ENCODE measurements at regions not wholly inside any gene's neighbourhood (a gene's known extent, or its start where the extent isn't known, plus 50 kb on each side); places are given as distances from the start of the nearest gene placed in this dataset.

DNA sequence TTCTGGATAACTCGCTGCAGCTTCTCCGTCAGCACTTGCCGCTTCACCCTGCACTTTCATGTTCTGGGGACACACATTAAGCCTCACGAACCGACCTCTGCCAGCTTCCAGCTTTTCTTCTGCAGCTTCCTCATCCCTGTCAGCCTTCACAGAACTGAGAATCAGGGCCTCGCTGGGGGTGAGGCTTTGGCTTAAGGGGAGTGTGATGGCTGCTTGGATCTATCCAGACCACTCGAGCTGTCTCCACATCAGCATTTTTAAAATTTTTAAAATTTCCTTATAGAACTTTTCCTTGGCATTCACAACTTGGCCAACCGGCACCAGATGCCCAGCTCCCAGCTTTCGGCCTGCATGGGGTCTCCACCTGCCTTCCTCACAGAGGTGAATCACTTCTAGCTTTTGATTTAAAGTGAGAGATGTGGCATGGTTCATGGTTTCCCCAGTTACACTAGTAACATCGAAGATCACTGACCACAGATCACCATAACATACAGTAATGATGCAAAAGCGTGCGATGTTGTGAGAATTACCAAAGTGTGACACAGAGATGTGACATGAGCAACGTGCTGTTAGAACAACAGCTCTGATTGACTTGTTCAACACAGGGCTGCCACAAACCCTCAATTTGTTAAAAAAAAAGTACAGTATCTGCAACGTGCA, 139.1 kb upstream of the C14orf180 start:
- H3K27ac ChIP-seq (ENCODE audit: extremely low read depth, low read depth, low read length) = no peak overlapping the region
- no peaks in the 10 kb centered on the region for H3K9me3 ChIP-seq (ENCODE audit: control insufficient read depth, insufficient read depth, low read depth, low read length)
- TF ChIP-seq ZNF426 (tag by site-specific recombination; IDR thresholded peaks at IDR 0.05) (no peak), RBAK (tag by site-specific recombination; IDR thresholded peaks at IDR 0.05) (no peak), ZNF211 (tag by site-specific recombination; IDR thresholded peaks at IDR 0.05; ENCODE audit: low read depth) (no peak), ZNF48 (tag by site-specific recombination; IDR thresholded peaks at IDR 0.05) (no peak), ZNF174 (tag by site-specific recombination; IDR thresholded peaks at IDR 0.05) (no peak), ZNF76 (tag by site-specific recombination; IDR thresholded peaks at IDR 0.05; ENCODE audit: borderline replicate concordance, low read depth) (no peak), ZNF843 (tag by site-specific recombination; IDR thresholded peaks at IDR 0.05) (no peak)
- TF ChIP-seq, protein P1, sequence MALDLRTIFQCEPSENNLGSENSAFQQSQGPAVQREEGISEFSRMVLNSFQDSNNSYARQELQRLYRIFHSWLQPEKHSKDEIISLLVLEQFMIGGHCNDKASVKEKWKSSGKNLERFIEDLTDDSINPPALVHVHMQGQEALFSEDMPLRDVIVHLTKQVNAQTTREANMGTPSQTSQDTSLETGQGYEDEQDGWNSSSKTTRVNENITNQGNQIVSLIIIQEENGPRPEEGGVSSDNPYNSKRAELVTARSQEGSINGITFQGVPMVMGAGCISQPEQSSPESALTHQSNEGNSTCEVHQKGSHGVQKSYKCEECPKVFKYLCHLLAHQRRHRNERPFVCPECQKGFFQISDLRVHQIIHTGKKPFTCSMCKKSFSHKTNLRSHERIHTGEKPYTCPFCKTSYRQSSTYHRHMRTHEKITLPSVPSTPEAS (tag by site-specific recombination; IDR thresholded peaks at IDR 0.05) = no peak
- ChIA-PET CTCF (no interaction called here), POLR2A (no interaction called here)
- H3K36me3 ChIP-seq (ENCODE audit: control insufficient read depth in 2 of 2, insufficient read depth in 1 of 2, low read length in 2 of 2) = no peaks in the 10 kb centered on the region
- no peak overlapping the region for H3K4me3 ChIP-seq (ENCODE audit: low read depth, low read length)
- H3K4me1 ChIP-seq (ENCODE audit: control insufficient read depth, insufficient read depth, low read length) = no peaks in the 10 kb centered on the region

DNA sequence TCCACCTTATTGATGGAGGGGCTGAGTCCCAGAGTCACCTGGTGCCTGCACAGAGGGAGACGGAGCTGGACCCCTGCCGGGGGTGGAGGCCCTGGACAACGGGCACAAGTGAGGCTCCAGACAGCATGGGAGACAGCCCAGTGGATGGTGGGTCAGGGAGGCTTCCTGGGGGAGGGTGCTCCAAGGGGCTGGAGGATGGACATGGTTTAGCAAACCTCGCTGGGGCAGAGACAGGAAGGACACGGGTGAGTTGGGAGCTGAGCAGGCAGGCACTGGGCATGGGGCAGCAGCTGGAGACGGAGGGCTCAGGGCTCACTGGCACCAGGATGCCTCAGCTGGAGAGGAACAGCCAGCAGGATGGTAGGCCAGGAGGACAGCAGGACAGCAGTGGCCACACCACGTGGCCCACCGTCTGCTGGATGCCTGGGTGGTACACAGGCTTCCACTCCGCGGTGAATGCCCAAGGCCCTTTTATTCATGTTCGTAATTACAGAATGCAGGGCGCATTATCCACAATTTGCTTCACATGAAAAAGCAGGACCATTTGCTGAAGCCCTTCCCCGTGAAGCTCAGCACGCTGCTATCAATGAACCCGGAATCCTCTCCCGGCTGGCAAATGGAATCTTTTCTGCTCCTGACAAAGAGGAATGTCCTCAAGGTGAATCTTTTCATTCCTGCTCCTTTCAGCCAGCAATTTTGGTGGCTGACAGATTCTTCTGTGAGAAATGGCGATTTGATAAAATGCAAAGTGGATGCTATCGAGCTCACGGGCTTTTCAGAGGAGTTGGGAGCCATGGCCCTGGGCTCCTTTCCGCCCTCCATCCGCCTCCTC, 138.1 kb upstream of the C14orf180 start:
- CTCF ChIA-PET = no interaction called here
- H3K4me3 ChIP-seq (ENCODE audit: low read depth, low read length) = no peak overlapping the region
- TF ChIP-seq ZNF571 (tag by site-specific recombination; IDR thresholded peaks at IDR 0.05) = no peak
- TF ChIP-seq KLF1 (tag by site-specific recombination; IDR thresholded peaks at IDR 0.05) = no peak
- TF ChIP-seq ZNF621 (tag by site-specific recombination; IDR thresholded peaks at IDR 0.05) = no peak
- no peak for TF ChIP-seq ZNF707 (tag by site-specific recombination; IDR thresholded peaks at IDR 0.05)
- TF ChIP-seq, protein P2, sequence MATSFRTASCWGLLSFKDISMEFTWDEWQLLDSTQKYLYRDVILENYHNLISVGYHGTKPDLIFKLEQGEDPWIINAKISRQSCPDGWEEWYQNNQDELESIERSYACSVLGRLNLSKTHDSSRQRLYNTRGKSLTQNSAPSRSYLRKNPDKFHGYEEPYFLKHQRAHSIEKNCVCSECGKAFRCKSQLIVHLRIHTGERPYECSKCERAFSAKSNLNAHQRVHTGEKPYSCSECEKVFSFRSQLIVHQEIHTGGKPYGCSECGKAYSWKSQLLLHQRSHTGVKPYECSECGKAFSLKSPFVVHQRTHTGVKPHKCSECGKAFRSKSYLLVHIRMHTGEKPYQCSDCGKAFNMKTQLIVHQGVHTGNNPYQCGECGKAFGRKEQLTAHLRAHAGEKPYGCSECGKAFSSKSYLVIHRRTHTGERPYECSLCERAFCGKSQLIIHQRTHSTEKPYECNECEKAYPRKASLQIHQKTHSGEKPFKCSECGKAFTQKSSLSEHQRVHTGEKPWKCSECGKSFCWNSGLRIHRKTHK (tag by site-specific recombination; IDR thresholded peaks at IDR 0.05) = no peak
- TF ChIP-seq ZNF274 (IDR thresholded peaks at IDR 0.05; ENCODE audit: low read length) = no peak
- no peak for TF ChIP-seq ZNF274 (tag by site-specific recombination; IDR thresholded peaks at IDR 0.05; ENCODE audit: borderline replicate concordance)
- TF ChIP-seq ZNF768 (tag by site-specific recombination; IDR thresholded peaks at IDR 0.05) = no peak
- TF ChIP-seq ZNF48 (tag by site-specific recombination; IDR thresholded peaks at IDR 0.05) = no peak
- no peak for TF ChIP-seq HOXA7 (CRISPR knock-in tag; IDR thresholded peaks at IDR 0.05; ENCODE audit: borderline replicate concordance)
- no peak for TF ChIP-seq ZBTB21 (tag by site-specific recombination; IDR thresholded peaks at IDR 0.05)
- no peak for TF ChIP-seq ZNF660 (tag by site-specific recombination; IDR thresholded peaks at IDR 0.05)
- TF ChIP-seq, protein P3, sequence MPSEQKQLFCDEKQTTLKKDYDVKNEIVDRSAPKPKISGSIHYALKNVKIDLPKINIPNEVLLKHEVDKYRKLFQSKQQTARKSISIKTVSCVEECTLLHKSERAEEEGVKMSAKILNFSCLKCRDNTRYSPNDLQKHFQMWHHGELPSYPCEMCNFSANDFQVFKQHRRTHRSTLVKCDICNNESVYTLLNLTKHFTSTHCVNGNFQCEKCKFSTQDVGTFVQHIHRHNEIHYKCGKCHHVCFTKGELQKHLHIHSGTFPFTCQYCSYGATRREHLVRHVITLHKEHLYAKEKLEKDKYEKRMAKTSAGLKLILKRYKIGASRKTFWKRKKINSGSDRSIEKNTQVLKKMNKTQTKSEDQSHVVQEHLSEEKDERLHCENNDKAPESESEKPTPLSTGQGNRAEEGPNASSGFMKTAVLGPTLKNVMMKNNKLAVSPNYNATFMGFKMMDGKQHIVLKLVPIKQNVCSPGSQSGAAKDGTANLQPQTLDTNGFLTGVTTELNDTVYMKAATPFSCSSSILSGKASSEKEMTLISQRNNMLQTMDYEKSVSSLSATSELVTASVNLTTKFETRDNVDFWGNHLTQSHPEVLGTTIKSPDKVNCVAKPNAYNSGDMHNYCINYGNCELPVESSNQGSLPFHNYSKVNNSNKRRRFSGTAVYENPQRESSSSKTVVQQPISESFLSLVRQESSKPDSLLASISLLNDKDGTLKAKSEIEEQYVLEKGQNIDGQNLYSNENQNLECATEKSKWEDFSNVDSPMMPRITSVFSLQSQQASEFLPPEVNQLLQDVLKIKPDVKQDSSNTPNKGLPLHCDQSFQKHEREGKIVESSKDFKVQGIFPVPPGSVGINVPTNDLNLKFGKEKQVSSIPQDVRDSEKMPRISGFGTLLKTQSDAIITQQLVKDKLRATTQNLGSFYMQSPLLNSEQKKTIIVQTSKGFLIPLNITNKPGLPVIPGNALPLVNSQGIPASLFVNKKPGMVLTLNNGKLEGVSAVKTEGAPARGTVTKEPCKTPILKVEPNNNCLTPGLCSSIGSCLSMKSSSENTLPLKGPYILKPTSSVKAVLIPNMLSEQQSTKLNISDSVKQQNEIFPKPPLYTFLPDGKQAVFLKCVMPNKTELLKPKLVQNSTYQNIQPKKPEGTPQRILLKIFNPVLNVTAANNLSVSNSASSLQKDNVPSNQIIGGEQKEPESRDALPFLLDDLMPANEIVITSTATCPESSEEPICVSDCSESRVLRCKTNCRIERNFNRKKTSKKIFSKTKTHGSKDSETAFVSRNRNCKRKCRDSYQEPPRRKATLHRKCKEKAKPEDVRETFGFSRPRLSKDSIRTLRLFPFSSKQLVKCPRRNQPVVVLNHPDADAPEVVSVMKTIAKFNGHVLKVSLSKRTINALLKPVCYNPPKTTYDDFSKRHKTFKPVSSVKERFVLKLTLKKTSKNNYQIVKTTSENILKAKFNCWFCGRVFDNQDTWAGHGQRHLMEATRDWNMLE (tag by site-specific recombination; conservative IDR thresholded peaks at IDR 0.05; ENCODE audit: low read depth) = no peak
- TF ChIP-seq ZNF174 (tag by site-specific recombination; IDR thresholded peaks at IDR 0.05) = no peak
- TF ChIP-seq, protein P4, sequence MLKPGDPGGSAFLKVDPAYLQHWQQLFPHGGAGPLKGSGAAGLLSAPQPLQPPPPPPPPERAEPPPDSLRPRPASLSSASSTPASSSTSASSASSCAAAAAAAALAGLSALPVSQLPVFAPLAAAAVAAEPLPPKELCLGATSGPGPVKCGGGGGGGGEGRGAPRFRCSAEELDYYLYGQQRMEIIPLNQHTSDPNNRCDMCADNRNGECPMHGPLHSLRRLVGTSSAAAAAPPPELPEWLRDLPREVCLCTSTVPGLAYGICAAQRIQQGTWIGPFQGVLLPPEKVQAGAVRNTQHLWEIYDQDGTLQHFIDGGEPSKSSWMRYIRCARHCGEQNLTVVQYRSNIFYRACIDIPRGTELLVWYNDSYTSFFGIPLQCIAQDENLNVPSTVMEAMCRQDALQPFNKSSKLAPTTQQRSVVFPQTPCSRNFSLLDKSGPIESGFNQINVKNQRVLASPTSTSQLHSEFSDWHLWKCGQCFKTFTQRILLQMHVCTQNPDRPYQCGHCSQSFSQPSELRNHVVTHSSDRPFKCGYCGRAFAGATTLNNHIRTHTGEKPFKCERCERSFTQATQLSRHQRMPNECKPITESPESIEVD (tag by site-specific recombination; IDR thresholded peaks at IDR 0.05) = no peak
- no peak for TF ChIP-seq ZNF501 (tag by site-specific recombination; IDR thresholded peaks at IDR 0.05)
- H3K4me1 ChIP-seq (ENCODE audit: control insufficient read depth, insufficient read depth, low read length) = no peaks in the 10 kb centered on the region
- no peak overlapping the region for H3K27ac ChIP-seq (ENCODE audit: extremely low read depth, low read depth, low read length)
- no peaks in the 10 kb centered on the region for H3K36me3 ChIP-seq (ENCODE audit: control insufficient read depth in 2 of 2, insufficient read depth in 1 of 2, low read length in 2 of 2)
- POLR2A ChIA-PET = no interaction called here
- no peaks in the 10 kb centered on the region for H3K9me3 ChIP-seq (ENCODE audit: control insufficient read depth, insufficient read depth, low read depth, low read length)

All from HEK293 (cell line).